K562 (cell line): ENCODE measurements at regions not wholly inside any gene's neighbourhood (a gene's known extent, or its start where the extent isn't known, plus 50 kb on each side); places are given as distances from the start of the nearest gene placed in this dataset.

Experiments used
- ATAC-seq: fragments of 200-7000 bp; cut with Tn5 transposase; 3 replicates; pipeline ENCODE4 v1.9.1; 2020; ENCODE audit warnings: moderate library complexity
- BruUV-seq: library from RNA; stranded (reverse); fragments of 400-500 nt; replicated peaks from 2 replicates; lab custom pipeline; 2021; lab: Mats Ljungman, UMichigan
- CTCF ChIA-PET: fragments of 300-600 bp; formaldehyde crosslinking; extraction: SDS; loops from one replicate; lab custom pipeline; 2021; ENCODE audit warnings: low intra/inter-chr PET ratio; lab: Yijun Ruan, JAX
- POLR2A ChIA-PET: fragments of 300-600, 350-650 bp; sonication (Branson Sonifier 250); formaldehyde crosslinking; extraction: SDS; loops from one replicate; lab custom pipeline; 2021; ENCODE audit warnings: antibody characterized with exemption, inconsistent platforms; lab: Yijun Ruan, JAX
- DNase-seq, 4 experiments: peaks; one replicate each; pipeline versions ENCODE4 v3.0.0 to v3.0.0-alpha.2; 2011 to 2018; ENCODE audit warnings: low spot score in 3 of 4, mixed read lengths in 3 of 4; ENCODE audit errors: extremely low read depth in 1 of 4
- FAIRE-seq: peaks from 2 replicates; lab custom pipeline; 2011; peaks lifted over from hg19 to GRCh38; lab: Jason Lieb, UNC
- H2AFZ ChIP-seq: 2 replicates; pipeline ENCODE4 v1.6.0; 2011; ENCODE audit warnings: low read depth, low read length, control low read depth, inconsistent platforms
- H3K27ac ChIP-seq: fragments of 200-600 bp; 3 replicates; pipeline ENCODE4 v1.8.0; 2011; ENCODE audit warnings: low read depth, mild to moderate bottlenecking, control low read depth, inconsistent platforms, low read length, moderate library complexity, mixed read lengths; ENCODE audit errors: extremely low read depth
- H3K27me3 ChIP-seq, 2 experiments: fragments of 300-600 bp in 1 of 2; 2 replicates in 1 of 2; 3 replicates in 1 of 2; pipeline versions ENCODE4 v1.6.0 to v1.8.0; 2011; ENCODE audit warnings: inconsistent platforms in 2 of 2, low read length in 2 of 2, mild to moderate bottlenecking in 1 of 2, mixed read lengths in 1 of 2, moderate library complexity in 1 of 2; ENCODE audit not compliant: control insufficient read depth in 2 of 2, insufficient read depth in 2 of 2
- H3K36me3 ChIP-seq: fragments of 300-600 bp; 3 replicates; pipeline ENCODE4 v1.8.0; 2011; ENCODE audit warnings: mild to moderate bottlenecking, low read length, inconsistent platforms; ENCODE audit not compliant: control insufficient read depth, insufficient read depth
- H3K4me1 ChIP-seq, 2 experiments: fragments of 200-600 bp in 1 of 2; replicated peaks in 1 of 2; 2 replicates in 1 of 2; 3 replicates in 1 of 2; pipeline versions ENCODE4 v1.5.1 to v1.8.0; 2011; ENCODE audit warnings: inconsistent platforms in 2 of 2, low read length in 2 of 2, mild to moderate bottlenecking in 1 of 2, mixed read lengths in 1 of 2, moderate library complexity in 1 of 2; ENCODE audit not compliant: control insufficient read depth in 2 of 2, insufficient read depth in 2 of 2
- H3K4me2 ChIP-seq: 2 replicates; pipeline ENCODE4 v1.6.1; 2011; ENCODE audit warnings: low read length, control low read depth, inconsistent platforms, mixed read lengths; ENCODE audit not compliant: insufficient read depth
- H3K4me3 ChIP-seq: fragments of 200-600 bp; sonication (generic), shearing (Covaris generic); 2 replicates; pipeline ENCODE4 v1.5.1; 2016; ENCODE audit warnings: control low read depth, inconsistent platforms
- H3K79me2 ChIP-seq: fragments of 200-600 bp; 3 replicates; pipeline ENCODE4 v1.8.0; 2011; ENCODE audit warnings: low read length, inconsistent platforms; ENCODE audit not compliant: control insufficient read depth, insufficient read depth
- H3K9ac ChIP-seq, 2 experiments: 2 replicates each; pipeline versions ENCODE4 v1.6.0 to v1.6.1; 2011; ENCODE audit warnings: low read depth in 2 of 2, low read length in 2 of 2, control low read depth in 1 of 2, inconsistent platforms in 1 of 2, mild to moderate bottlenecking in 1 of 2, mixed read lengths in 1 of 2; ENCODE audit not compliant: insufficient read depth in 1 of 2
- H3K9me1 ChIP-seq: one replicate; pipeline ENCODE4 v1.6.0; 2011; ENCODE audit warnings: inconsistent platforms, mild to moderate bottlenecking, low read length, moderate library complexity; ENCODE audit not compliant: control insufficient read depth, insufficient read depth
- H3K9me3 ChIP-seq: replicated peaks from 2 replicates; pipeline ENCODE4 v1.5.1; 2011; ENCODE audit warnings: low read depth, low read length, inconsistent platforms; ENCODE audit not compliant: control insufficient read depth, insufficient read depth
- H4K20me1 ChIP-seq: replicated peaks from 2 replicates; pipeline ENCODE4 v1.6.1; 2011; ENCODE audit warnings: low read length, inconsistent platforms, mixed read lengths; ENCODE audit not compliant: control insufficient read depth, insufficient read depth
- CEBPG ChIP-seq, 3 experiments: fragments of 200-800 bp in 1 of 3; sonication (Bioruptor generic) in 1 of 3; sonication (generic) in 1 of 3; formaldehyde crosslinking in 1 of 3; IDR thresholded peaks in 2 of 3; conservative IDR thresholded peaks in 1 of 3; 2 replicates each; pipeline versions ENCODE4 v1.6.1 to v1.8.0; 2016 to 2022; ENCODE audit warnings: missing compliant biosample characterization in 2 of 3, missing genetic modification characterization in 2 of 3, mild to moderate bottlenecking in 1 of 3, missing genetic modification reagents in 1 of 3
- CHD4 ChIP-seq: fragments of 200-600 bp; sonication (generic); IDR thresholded peaks from 3 replicates; pipeline ENCODE4 v1.6.1; 2012; ENCODE audit warnings: low read depth, mild to moderate bottlenecking, mixed read lengths, low read length, inconsistent platforms; ENCODE audit not compliant: insufficient read depth, insufficient replicate concordance, poor library complexity, severe bottlenecking
- EP400 ChIP-seq: fragments of 450-650 bp; IDR thresholded peaks from 2 replicates; pipeline ENCODE4 v1.6.1; 2017; ENCODE audit warnings: antibody characterized with exemption, mild to moderate bottlenecking, moderate library complexity
- HDAC6 ChIP-seq: IDR thresholded peaks from 2 replicates; pipeline ENCODE4 v1.6.1; 2012; ENCODE audit warnings: low read depth, mild to moderate bottlenecking, control low read depth, inconsistent platforms, low read length, moderate library complexity
- MAZ ChIP-seq, 2 experiments: fragments of 450-650 bp in 1 of 2; sonication (generic) in 1 of 2; formaldehyde crosslinking; IDR thresholded peaks in 1 of 2; conservative IDR thresholded peaks in 1 of 2; 2 replicates each; pipeline versions ENCODE4 v1.4.0 to v1.5.0; 2020; ENCODE audit warnings: mild to moderate bottlenecking in 1 of 2, missing genetic modification reagents in 1 of 2
- MED1 ChIP-seq: sonication (generic); formaldehyde crosslinking; IDR thresholded peaks from 2 replicates; pipeline ENCODE4 v1.8.1; 2023; ENCODE audit warnings: missing genetic modification reagents, borderline replicate concordance
- RB1 ChIP-seq: fragments of 450-650 bp; IDR thresholded peaks from 2 replicates; pipeline ENCODE4 v1.6.1; 2017; ENCODE audit warnings: low read depth, mild to moderate bottlenecking
- SAFB ChIP-seq: fragments of 200-400 bp; formaldehyde crosslinking; IDR thresholded peaks from 2 replicates; pipeline ENCODE4 v1.6.1; 2017; ENCODE audit warnings: low read depth, low read length, borderline replicate concordance
- TEAD4 ChIP-seq, 2 experiments: sonication (generic) in 1 of 2; formaldehyde crosslinking in 1 of 2; IDR thresholded peaks; 2 replicates each; pipeline versions ENCODE4 v1.6.1 to v1.8.0; 2012 to 2022; ENCODE audit warnings: borderline replicate concordance in 1 of 2, inconsistent platforms in 1 of 2, low read length in 1 of 2, mild to moderate bottlenecking in 1 of 2, missing genetic modification reagents in 1 of 2
- YY1 ChIP-seq, 3 experiments: IDR thresholded peaks; 2 replicates each; pipeline ENCODE4 v1.6.1; 2011; ENCODE audit warnings: low read length in 2 of 3, mild to moderate bottlenecking in 2 of 3, moderate library complexity in 2 of 3, borderline replicate concordance in 1 of 3, control low read depth in 1 of 3, low read depth in 1 of 3; ENCODE audit not compliant: insufficient read depth in 3 of 3, insufficient replicate concordance in 2 of 3, control insufficient read depth in 1 of 3, insufficient read length in 1 of 3; ENCODE audit errors: extremely low read depth in 1 of 3
- ZNF133 ChIP-seq: fragments of 250-450 bp; sonication (Bioruptor Pico); IDR thresholded peaks from 2 replicates; pipeline ENCODE4 v1.4.0; 2020; ENCODE audit warnings: mild to moderate bottlenecking
- in situ Hi-C: fragments of 300-500 bp; cut with MboI; formaldehyde crosslinking; loops from 4 replicates; pipeline ENCODE4 v1.15.0; 2018; ENCODE audit warnings: inconsistent platforms, mixed read lengths
- intact Hi-C: fragments of 100-400 bp; cut with micrococcal nuclease; formaldehyde crosslinking; loops from 2 replicates; pipeline ENCODE4 v1.14.2; 2022

DNA sequence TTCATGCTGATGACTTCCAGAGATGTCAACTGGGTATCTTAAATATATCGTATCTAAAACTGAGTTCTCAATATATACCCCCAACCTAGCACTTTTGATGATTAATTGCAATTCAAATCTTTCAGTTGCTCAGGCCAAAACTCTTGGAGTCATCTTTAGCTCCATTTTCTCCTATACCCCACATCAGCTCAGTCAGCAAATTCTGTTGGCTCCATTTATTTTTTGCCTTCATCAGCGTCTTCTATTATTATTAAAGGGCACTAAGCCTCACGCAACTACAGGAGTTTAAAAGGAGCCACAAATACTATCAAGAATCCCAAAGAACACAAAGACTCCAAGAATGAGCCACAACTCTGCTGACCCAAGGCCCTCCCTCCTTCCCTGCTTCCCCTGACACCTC is 134.9 kb downstream of the KCTD12 start (continued):
- TF ChIP-seq MED1 (CRISPR knock-in tag) = no peak
- TF ChIP-seq, all 486 proteins: peak for 0

DNA sequence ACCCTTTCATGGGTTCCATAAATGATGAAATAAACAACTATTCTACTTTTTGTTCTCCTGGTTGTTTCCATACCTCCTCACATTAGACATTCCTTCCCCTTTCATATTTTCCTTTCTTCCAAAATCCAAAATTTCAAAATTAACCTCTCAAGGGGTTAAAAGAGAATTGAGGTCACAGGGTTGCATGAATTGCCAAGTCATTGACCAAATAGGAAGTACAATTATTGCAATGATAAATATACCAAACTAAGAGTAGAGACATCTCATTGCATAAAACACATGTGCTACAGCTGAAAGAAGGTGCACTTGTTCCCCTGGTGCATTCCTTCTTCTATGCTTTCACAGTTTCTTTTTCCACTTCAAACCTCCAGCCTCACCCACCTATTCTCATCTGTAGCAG is 136.1 kb downstream of the KCTD12 start:
- no peak overlapping the region for H3K9ac ChIP-seq
- no peaks in the 10 kb centered on the region for H3K9me3 ChIP-seq
- intact Hi-C loops = no loop called here
- no peak for TF ChIP-seq MAZ (CRISPR knock-in tag; conservative IDR thresholded peaks at IDR 0.05 in 1 of 2, IDR thresholded peaks at IDR 0.05 in 1 of 2)
- TF ChIP-seq ZNF133 (CRISPR knock-in tag) = no peak
- TF ChIP-seq YY1 (IDR thresholded peaks at IDR 0.05; ENCODE audit: borderline replicate concordance in 1 of 3, control insufficient read depth in 1 of 3, extremely low read depth in 1 of 3, insufficient read depth in 3 of 3, insufficient read length in 1 of 3, insufficient replicate concordance in 2 of 3, low read depth in 1 of 3, low read length in 2 of 3) = no peak
- no peak for TF ChIP-seq HDAC6
- TF ChIP-seq CHD4 = no peak
- TF ChIP-seq RB1 = no peak
- no peak for TF ChIP-seq TEAD4 (IDR thresholded peaks at IDR 0.05; ENCODE audit: low read length)
- TF ChIP-seq TEAD4 (CRISPR knock-in tag; IDR thresholded peaks at IDR 0.05; ENCODE audit: borderline replicate concordance) = no peak
- no peak for TF ChIP-seq SAFB
- no peak for TF ChIP-seq CEBPG (CRISPR knock-in tag; IDR thresholded peaks at IDR 0.05)
- TF ChIP-seq CEBPG (tag; conservative IDR thresholded peaks at IDR 0.05 in 1 of 2, IDR thresholded peaks at IDR 0.05 in 1 of 2) = no peak
- no peak for TF ChIP-seq EP400
- TF ChIP-seq, all 486 proteins: peak for 0
- POLR2A ChIA-PET = no interaction called here
- no peaks in the 10 kb centered on the region for H3K9me1 ChIP-seq
- no peak overlapping the region for H3K27ac ChIP-seq
- ATAC-seq (no peak), DNase-seq (no peak), FAIRE-seq (no peak)
- no peaks in the 10 kb centered on the region for H4K20me1 ChIP-seq
- in situ Hi-C loops = no loop called here
- no peak overlapping the region for H3K4me2 ChIP-seq
- no peak overlapping the region for H2AFZ ChIP-seq
- BruUV-seq = no TSS peak
- CTCF ChIA-PET = no interaction called here
- no peak overlapping the region for H3K4me3 ChIP-seq
- H3K4me1 ChIP-seq = no peaks in the 10 kb centered on the region
- H3K27me3 ChIP-seq = no peaks in the 10 kb centered on the region
- no peaks in the 10 kb centered on the region for H3K79me2 ChIP-seq
- H3K36me3 ChIP-seq = no peaks in the 10 kb centered on the region
